ENCODE measurements at regions not wholly inside any gene's neighbourhood (a gene's known extent, or its start where the extent isn't known, plus 50 kb on each side); places are given as distances from the start of the nearest gene placed in this dataset.

GRCh38 chr9:13904311-13904710, 409.6 kb downstream of the NFIB start:
- TF ChIP-seq, protein P1, sequence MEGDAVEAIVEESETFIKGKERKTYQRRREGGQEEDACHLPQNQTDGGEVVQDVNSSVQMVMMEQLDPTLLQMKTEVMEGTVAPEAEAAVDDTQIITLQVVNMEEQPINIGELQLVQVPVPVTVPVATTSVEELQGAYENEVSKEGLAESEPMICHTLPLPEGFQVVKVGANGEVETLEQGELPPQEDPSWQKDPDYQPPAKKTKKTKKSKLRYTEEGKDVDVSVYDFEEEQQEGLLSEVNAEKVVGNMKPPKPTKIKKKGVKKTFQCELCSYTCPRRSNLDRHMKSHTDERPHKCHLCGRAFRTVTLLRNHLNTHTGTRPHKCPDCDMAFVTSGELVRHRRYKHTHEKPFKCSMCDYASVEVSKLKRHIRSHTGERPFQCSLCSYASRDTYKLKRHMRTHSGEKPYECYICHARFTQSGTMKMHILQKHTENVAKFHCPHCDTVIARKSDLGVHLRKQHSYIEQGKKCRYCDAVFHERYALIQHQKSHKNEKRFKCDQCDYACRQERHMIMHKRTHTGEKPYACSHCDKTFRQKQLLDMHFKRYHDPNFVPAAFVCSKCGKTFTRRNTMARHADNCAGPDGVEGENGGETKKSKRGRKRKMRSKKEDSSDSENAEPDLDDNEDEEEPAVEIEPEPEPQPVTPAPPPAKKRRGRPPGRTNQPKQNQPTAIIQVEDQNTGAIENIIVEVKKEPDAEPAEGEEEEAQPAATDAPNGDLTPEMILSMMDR (IDR thresholded peaks at IDR 0.05; ENCODE audit: insufficient read depth, low read length), result no peak
- TF ChIP-seq POLR2AphosphoS5 (IDR thresholded peaks at IDR 0.05; ENCODE audit: low read depth) (no peak), GABPA (IDR thresholded peaks at IDR 0.05; ENCODE audit: low read depth) (no peak)
